ENCODE measurements at regions not wholly inside any gene's neighbourhood (a gene's known extent, or its start where the extent isn't known, plus 50 kb on each side); places are given as distances from the start of the nearest gene placed in this dataset.

DNA sequence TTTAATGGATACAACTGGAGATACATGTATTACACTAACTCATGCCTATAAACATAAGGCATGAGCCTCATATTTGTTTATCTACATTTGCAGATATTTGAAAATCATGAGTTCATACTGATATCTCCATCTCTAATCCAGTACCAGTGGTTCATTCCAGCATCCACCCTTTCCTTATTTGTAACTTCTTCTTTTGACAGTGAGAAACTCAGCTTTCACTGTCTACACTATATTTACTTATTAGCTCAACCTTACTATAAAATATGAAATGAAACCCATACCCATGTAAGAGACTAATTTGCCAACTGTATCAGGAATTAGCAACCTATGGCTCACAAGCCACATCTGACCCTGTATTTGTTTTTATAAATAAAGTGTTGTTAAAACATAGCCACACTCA, 161.9 kb upstream of the GPRIN3 start:
- TF ChIP-seq, protein P1, sequence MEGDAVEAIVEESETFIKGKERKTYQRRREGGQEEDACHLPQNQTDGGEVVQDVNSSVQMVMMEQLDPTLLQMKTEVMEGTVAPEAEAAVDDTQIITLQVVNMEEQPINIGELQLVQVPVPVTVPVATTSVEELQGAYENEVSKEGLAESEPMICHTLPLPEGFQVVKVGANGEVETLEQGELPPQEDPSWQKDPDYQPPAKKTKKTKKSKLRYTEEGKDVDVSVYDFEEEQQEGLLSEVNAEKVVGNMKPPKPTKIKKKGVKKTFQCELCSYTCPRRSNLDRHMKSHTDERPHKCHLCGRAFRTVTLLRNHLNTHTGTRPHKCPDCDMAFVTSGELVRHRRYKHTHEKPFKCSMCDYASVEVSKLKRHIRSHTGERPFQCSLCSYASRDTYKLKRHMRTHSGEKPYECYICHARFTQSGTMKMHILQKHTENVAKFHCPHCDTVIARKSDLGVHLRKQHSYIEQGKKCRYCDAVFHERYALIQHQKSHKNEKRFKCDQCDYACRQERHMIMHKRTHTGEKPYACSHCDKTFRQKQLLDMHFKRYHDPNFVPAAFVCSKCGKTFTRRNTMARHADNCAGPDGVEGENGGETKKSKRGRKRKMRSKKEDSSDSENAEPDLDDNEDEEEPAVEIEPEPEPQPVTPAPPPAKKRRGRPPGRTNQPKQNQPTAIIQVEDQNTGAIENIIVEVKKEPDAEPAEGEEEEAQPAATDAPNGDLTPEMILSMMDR (IDR thresholded peaks at IDR 0.05) = no peak
- TF ChIP-seq POLR2AphosphoS5 (IDR thresholded peaks at IDR 0.05; ENCODE audit: insufficient read depth in 1 of 2, low read depth in 1 of 2) = no peak

All from vagina (tissue), 2 donors.